GM18508 (cell line): ENCODE measurements at regions not wholly inside any gene's neighbourhood (a gene's known extent, or its start where the extent isn't known, plus 50 kb on each side); places are given as distances from the start of the nearest gene placed in this dataset.

Experiments
- ATAC-seq: cut with Tn5 transposase; IDR thresholded peaks from one replicate; pipeline ENCODE4 v1.9.1; 2021; ENCODE audit warnings: moderate number of reproducible peaks; ENCODE audit not compliant: insufficient read depth, unreplicated experiment

- no peak for ATAC-seq
These were observed 383.9 kb downstream of the SH3GL2 start for GRCh38 chr9:17962747-17963146.

- ATAC-seq = no peak
These were observed 384.6 kb downstream of the SH3GL2 start for GRCh38 chr9:17963498-17963897.

GRCh38 chr9:17967731-17968130 lies 388.9 kb downstream of the SH3GL2 start:
- no peak for ATAC-seq

- ATAC-seq = no peak
These were observed 390.4 kb downstream of the SH3GL2 start for GRCh38 chr9:17969232-17969631.

- ATAC-seq = no peak
These were observed 391.4 kb downstream of the SH3GL2 start for GRCh38 chr9:17970277-17970676.

- ATAC-seq = no peak
These were observed 399.9 kb downstream of the SH3GL2 start for GRCh38 chr9:17978773-17979172.

GRCh38 chr9:17986595-17986994 lies 407.7 kb downstream of the SH3GL2 start:
- no peak for ATAC-seq

- ATAC-seq = no peak
These were observed 408.3 kb downstream of the SH3GL2 start for GRCh38 chr9:17987189-17987588.

GRCh38 chr9:17988489-17988888 lies 409.6 kb downstream of the SH3GL2 start:
- ATAC-seq = no peak

GRCh38 chr9:17990602-17991001 lies 411.7 kb downstream of the SH3GL2 start:
- ATAC-seq = no peak

- ATAC-seq = no peak
These were observed 414.2 kb downstream of the SH3GL2 start for GRCh38 chr9:17993024-17993423.

- ATAC-seq = no peak
These were observed 416.0 kb downstream of the SH3GL2 start for GRCh38 chr9:17994695-17995425.

- no peak for ATAC-seq
These were observed 417.9 kb downstream of the SH3GL2 start for GRCh38 chr9:17996728-17997127.

GRCh38 chr9:18002718-18003438 lies 424.0 kb downstream of the SH3GL2 start:
- no peak for ATAC-seq

GRCh38 chr9:18006591-18006990 lies 427.7 kb downstream of the SH3GL2 start:
- ATAC-seq = no peak

GRCh38 chr9:18007621-18008020 lies 428.8 kb downstream of the SH3GL2 start:
- ATAC-seq = no peak

GRCh38 chr9:18009902-18010301 lies 431.0 kb downstream of the SH3GL2 start:
- no peak for ATAC-seq

- ATAC-seq = no peak
These were observed 431.6 kb downstream of the SH3GL2 start for GRCh38 chr9:18010492-18010891.

- ATAC-seq = no peak
These were observed 433.3 kb downstream of the SH3GL2 start for GRCh38 chr9:18012170-18012569.

- ATAC-seq = no peak
These were observed 435.7 kb downstream of the SH3GL2 start for GRCh38 chr9:18014556-18014955.

GRCh38 chr9:18015116-18015515 lies 436.2 kb downstream of the SH3GL2 start:
- no peak for ATAC-seq

GRCh38 chr9:18017136-18017535 lies 438.3 kb downstream of the SH3GL2 start:
- no peak for ATAC-seq
